Urinary bladder (tissue), 3 donors: ENCODE measurements at regions not wholly inside any gene's neighbourhood (a gene's known extent, or its start where the extent isn't known, plus 50 kb on each side); places are given as distances from the start of the nearest gene placed in this dataset.

ENCODE experiments used
- DNase-seq: peaks from one replicate; pipeline ENCODE4 v3.0.0-alpha.2; 2015; ENCODE audit errors: extremely low spot score
- H3K27ac ChIP-seq: one replicate; pipeline ENCODE4 v1.5.1; 2013; ENCODE audit warnings: low read depth, mild to moderate bottlenecking, moderate library complexity
- H3K36me3 ChIP-seq: one replicate; pipeline ENCODE4 v1.6.1; 2013; ENCODE audit warnings: mild to moderate bottlenecking, moderate library complexity; ENCODE audit not compliant: insufficient read depth
- H3K4me1 ChIP-seq: one replicate; pipeline ENCODE4 v1.6.1; 2013; ENCODE audit warnings: mild to moderate bottlenecking, moderate library complexity; ENCODE audit not compliant: insufficient read depth
- H3K4me3 ChIP-seq: one replicate; pipeline ENCODE4 v1.5.1; 2013; ENCODE audit warnings: low read depth, low read length
- WGBS: extraction: QIAGEN DNeasy Blood & Tissue Kit; methylation state at CpG from one replicate; pipeline ENCODE4 v1.1.7; 2013; 5-methylcytosine and 5-hydroxymethylcytosine counted together
- donor health status: healthy with polysubstance abuse.
- donor health status: healthy.

GRCh38 chr5:141800617-141801016 is 77.6 kb downstream of the PCDH1 start:
- 48% methylated on average over 6 of the region's 6 CpGs for WGBS
- Histone ChIP-seq H3K4me3 (no peak overlapping the region), H3K27ac (no peak overlapping the region)

GRCh38 chr5:141799507-141800167 is 78.6 kb downstream of the PCDH1 start:
- Histone ChIP-seq H3K27ac (no peak overlapping the region), H3K4me3 (no peak overlapping the region), H3K4me1 (no peaks in the 10 kb centered on the region), H3K36me3 (no peaks in the 10 kb centered on the region)
- DNase-seq = no peak
- 73% methylated on average over 7 of the region's 7 CpGs for WGBS

More at GRCh38 chr5:141800617-141801016, 77.6 kb downstream of the PCDH1 start:
- no peak for DNase-seq
- H3K4me1 ChIP-seq = no peaks in the 10 kb centered on the region
- H3K36me3 ChIP-seq = no peaks in the 10 kb centered on the region

- H3K36me3 ChIP-seq = no peaks in the 10 kb centered on the region
- no peak for DNase-seq
- no peaks in the 10 kb centered on the region for H3K4me1 ChIP-seq
- H3K4me3 ChIP-seq = no peak overlapping the region
- WGBS = 0% methylated on average over 1 of the region's 1 CpG
- H3K27ac ChIP-seq = no peak overlapping the region
Observed at GRCh38 chr5:141797425-141797824, 80.8 kb downstream of the PCDH1 start.

GRCh38 chr5:141795421-141795820 is 82.8 kb downstream of the PCDH1 start:
- Histone ChIP-seq H3K4me3 (no peak overlapping the region), H3K27ac (no peak overlapping the region), H3K36me3 (no peaks in the 10 kb centered on the region), H3K4me1 (no peaks in the 10 kb centered on the region)
- 60% methylated on average over 5 of the region's 5 CpGs for WGBS
- DNase-seq = no peak

- Histone ChIP-seq H3K4me1 (no peaks in the 10 kb centered on the region), H3K36me3 (no peaks in the 10 kb centered on the region), H3K27ac (no peak overlapping the region), H3K4me3 (no peak overlapping the region)
- no peak for DNase-seq
- WGBS = 61% methylated on average over 4 of the region's 4 CpGs
Observed at GRCh38 chr5:141793881-141794280, 84.3 kb downstream of the PCDH1 start.

GRCh38 chr5:141793403-141793802 is 84.8 kb downstream of the PCDH1 start:
- DNase-seq = no peak
- H3K27ac ChIP-seq = no peak overlapping the region
- no peak overlapping the region for H3K4me3 ChIP-seq
- no peaks in the 10 kb centered on the region for H3K4me1 ChIP-seq
- H3K36me3 ChIP-seq = no peaks in the 10 kb centered on the region
- WGBS = 66% methylated on average over 3 of the region's 3 CpGs

- WGBS = 83% methylated on average over 3 of the region's 3 CpGs
- Histone ChIP-seq H3K4me1 (no peaks in the 10 kb centered on the region), H3K36me3 (no peaks in the 10 kb centered on the region), H3K4me3 (no peak overlapping the region), H3K27ac (no peak overlapping the region)
- DNase-seq = no peak
Observed at GRCh38 chr5:141790630-141791029, 87.6 kb downstream of the PCDH1 start.

- DNase-seq = no peak
- 74% methylated on average over 5 of the region's 5 CpGs for WGBS
- Histone ChIP-seq H3K4me1 (no peaks in the 10 kb centered on the region), H3K27ac (no peak overlapping the region), H3K36me3 (no peaks in the 10 kb centered on the region), H3K4me3 (no peak overlapping the region)
Observed at GRCh38 chr5:141789330-141789729, 88.9 kb downstream of the PCDH1 start.

- H3K4me3 ChIP-seq = no peak overlapping the region
- WGBS = 56% methylated on average over 6 of the region's 6 CpGs
Observed at GRCh38 chr5:141788296-141788970, 89.8 kb downstream of the PCDH1 start.

GRCh38 chr5:141787376-141787775 is 90.8 kb downstream of the PCDH1 start:
- Histone ChIP-seq H3K4me3 (no peak overlapping the region), H3K4me1 (no peaks in the 10 kb centered on the region), H3K27ac (no peak overlapping the region), H3K36me3 (no peaks in the 10 kb centered on the region)
- WGBS = 58% methylated on average over 3 of the region's 3 CpGs
- no peak for DNase-seq

More at GRCh38 chr5:141788296-141788970, 89.8 kb downstream of the PCDH1 start:
- no peak overlapping the region for H3K27ac ChIP-seq
- no peaks in the 10 kb centered on the region for H3K36me3 ChIP-seq
- no peak for DNase-seq
- no peaks in the 10 kb centered on the region for H3K4me1 ChIP-seq

GRCh38 chr5:141786700-141787099 is 91.5 kb downstream of the PCDH1 start:
- no peak for DNase-seq
- no peaks in the 10 kb centered on the region for H3K4me1 ChIP-seq
- WGBS = 70% methylated on average over 3 of the region's 3 CpGs
- H3K27ac ChIP-seq = no peak overlapping the region
- H3K36me3 ChIP-seq = no peaks in the 10 kb centered on the region
- no peak overlapping the region for H3K4me3 ChIP-seq

GRCh38 chr5:141785711-141786110 is 92.5 kb downstream of the PCDH1 start:
- Histone ChIP-seq H3K4me3 (no peak overlapping the region), H3K4me1 (no peaks in the 10 kb centered on the region), H3K36me3 (no peaks in the 10 kb centered on the region), H3K27ac (no peak overlapping the region)
- DNase-seq = no peak
- WGBS = 65% methylated on average over 5 of the region's 5 CpGs

GRCh38 chr5:141785135-141785534 is 93.1 kb downstream of the PCDH1 start:
- Histone ChIP-seq H3K4me1 (no peaks in the 10 kb centered on the region), H3K27ac (no peak overlapping the region), H3K4me3 (no peak overlapping the region), H3K36me3 (no peaks in the 10 kb centered on the region)
- no peak for DNase-seq
- WGBS = 77% methylated on average over 4 of the region's 4 CpGs

GRCh38 chr5:141784529-141784928 is 93.7 kb downstream of the PCDH1 start:
- no peak for DNase-seq
- Histone ChIP-seq H3K36me3 (no peaks in the 10 kb centered on the region), H3K4me3 (no peak overlapping the region), H3K4me1 (no peaks in the 10 kb centered on the region), H3K27ac (no peak overlapping the region)
- WGBS = 84% methylated on average over 5 of the region's 5 CpGs
